ENCODE measurements at regions not wholly inside any gene's neighbourhood (a gene's known extent, or its start where the extent isn't known, plus 50 kb on each side); places are given as distances from the start of the nearest gene placed in this dataset.

DNA sequence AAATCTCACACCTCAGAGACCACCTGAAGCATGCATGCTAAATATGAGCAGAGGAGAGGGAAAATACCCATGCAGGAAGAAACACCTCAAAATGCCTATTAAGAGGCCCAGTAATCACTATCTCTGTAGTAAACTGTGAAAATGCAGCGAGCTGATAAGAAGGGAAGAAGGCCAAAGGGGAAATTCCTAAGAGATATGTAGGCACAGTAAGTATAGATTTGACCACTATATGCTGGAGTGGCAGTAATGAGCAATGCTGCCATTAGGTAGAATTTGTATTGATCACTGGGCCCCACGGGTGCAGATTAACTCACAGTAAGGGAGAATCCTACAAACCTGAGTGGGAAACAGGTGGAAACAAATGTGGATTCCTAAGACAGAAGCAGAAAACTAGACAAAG, 1813.1 kb upstream of the RAG2 start:
- TF ChIP-seq, protein P1, sequence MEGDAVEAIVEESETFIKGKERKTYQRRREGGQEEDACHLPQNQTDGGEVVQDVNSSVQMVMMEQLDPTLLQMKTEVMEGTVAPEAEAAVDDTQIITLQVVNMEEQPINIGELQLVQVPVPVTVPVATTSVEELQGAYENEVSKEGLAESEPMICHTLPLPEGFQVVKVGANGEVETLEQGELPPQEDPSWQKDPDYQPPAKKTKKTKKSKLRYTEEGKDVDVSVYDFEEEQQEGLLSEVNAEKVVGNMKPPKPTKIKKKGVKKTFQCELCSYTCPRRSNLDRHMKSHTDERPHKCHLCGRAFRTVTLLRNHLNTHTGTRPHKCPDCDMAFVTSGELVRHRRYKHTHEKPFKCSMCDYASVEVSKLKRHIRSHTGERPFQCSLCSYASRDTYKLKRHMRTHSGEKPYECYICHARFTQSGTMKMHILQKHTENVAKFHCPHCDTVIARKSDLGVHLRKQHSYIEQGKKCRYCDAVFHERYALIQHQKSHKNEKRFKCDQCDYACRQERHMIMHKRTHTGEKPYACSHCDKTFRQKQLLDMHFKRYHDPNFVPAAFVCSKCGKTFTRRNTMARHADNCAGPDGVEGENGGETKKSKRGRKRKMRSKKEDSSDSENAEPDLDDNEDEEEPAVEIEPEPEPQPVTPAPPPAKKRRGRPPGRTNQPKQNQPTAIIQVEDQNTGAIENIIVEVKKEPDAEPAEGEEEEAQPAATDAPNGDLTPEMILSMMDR (IDR thresholded peaks at IDR 0.05), result no peak
- no peak for TF ChIP-seq POLR2A (IDR thresholded peaks at IDR 0.05)

Data from uterus (tissue), 2 donors.